KOPT-K1 (cell line): ENCODE measurements at regions not wholly inside any gene's neighbourhood (a gene's known extent, or its start where the extent isn't known, plus 50 kb on each side); places are given as distances from the start of the nearest gene placed in this dataset.
"Not testable (repeated sequence)": the region's sequence is repeated elsewhere in the genome, so short reads cannot be mapped to it uniquely, and the experiment has no call there.

Source experiments
- H3K27ac ChIP-seq: fragments of 200-600 bp; sonication (generic); 2 replicates; pipeline ENCODE4 v1.5.1; 2016; ENCODE audit warnings: antibody characterized with exemption, mild to moderate bottlenecking, low read depth, low read length; ENCODE audit not compliant: poor library complexity, severe bottlenecking
- H3K36me3 ChIP-seq: fragments of 200-600 bp; sonication (generic); 2 replicates; pipeline ENCODE4 v1.5.1; 2017; ENCODE audit warnings: antibody characterized with exemption, mild to moderate bottlenecking, low read length, moderate library complexity; ENCODE audit not compliant: insufficient read depth
- H3K9me3 ChIP-seq: fragments of 200-600 bp; sonication (generic); 2 replicates; pipeline ENCODE4 v1.5.1; 2017; ENCODE audit warnings: antibody characterized with exemption, low read length, mild to moderate bottlenecking; ENCODE audit not compliant: insufficient read depth, poor library complexity, severe bottlenecking

- Histone ChIP-seq H3K9me3 (no peaks in the 10 kb centered on the region), H3K27ac (no peak overlapping the region), H3K36me3 (no peaks in the 10 kb centered on the region)
Measured at GRCh38 chr12:89879766-89880165, 171.1 kb upstream of the ATP2B1 start.

- Histone ChIP-seq H3K27ac (no peak overlapping the region), H3K36me3 (no peaks in the 10 kb centered on the region), H3K9me3 (no peaks in the 10 kb centered on the region)
Measured at GRCh38 chr12:89878950-89879349, 170.3 kb upstream of the ATP2B1 start.

- Histone ChIP-seq H3K36me3 (no peaks in the 10 kb centered on the region), H3K9me3 (no peaks in the 10 kb centered on the region), H3K27ac (no peak overlapping the region)
Measured at GRCh38 chr12:89878327-89878726, 169.7 kb upstream of the ATP2B1 start.

- H3K9me3 ChIP-seq: no peaks in the 10 kb centered on the region
- no peak overlapping the region for H3K27ac ChIP-seq
- H3K36me3 ChIP-seq: no peaks in the 10 kb centered on the region
Measured at GRCh38 chr12:89877671-89878070, 169.0 kb upstream of the ATP2B1 start.

GRCh38 chr12:89877136-89877535 lies 168.5 kb upstream of the ATP2B1 start:
- no peak overlapping the region for H3K27ac ChIP-seq
- no peaks in the 10 kb centered on the region for H3K36me3 ChIP-seq
- H3K9me3 ChIP-seq: no peaks in the 10 kb centered on the region

GRCh38 chr12:89875809-89876208 lies 167.2 kb upstream of the ATP2B1 start:
- no peaks in the 10 kb centered on the region for H3K36me3 ChIP-seq
- peaks cover 7% of the 10 kb centered on the region for H3K9me3 ChIP-seq
- H3K27ac ChIP-seq: no peak overlapping the region

- no peaks in the 10 kb centered on the region for H3K36me3 ChIP-seq
- H3K9me3 ChIP-seq: peaks cover 12% of the 10 kb centered on the region
- no peak overlapping the region for H3K27ac ChIP-seq
Measured at GRCh38 chr12:89875225-89875624, 166.6 kb upstream of the ATP2B1 start.

- H3K9me3 ChIP-seq: peaks cover 19% of the 10 kb centered on the region
- H3K27ac ChIP-seq: no peak overlapping the region
- no peaks in the 10 kb centered on the region for H3K36me3 ChIP-seq
Measured at GRCh38 chr12:89874146-89874545, 165.5 kb upstream of the ATP2B1 start.

GRCh38 chr12:89873745-89874144 lies 165.1 kb upstream of the ATP2B1 start:
- no peaks in the 10 kb centered on the region for H3K36me3 ChIP-seq
- peaks cover 19% of the 10 kb centered on the region for H3K9me3 ChIP-seq
- no peak overlapping the region for H3K27ac ChIP-seq

- no peak overlapping the region for H3K27ac ChIP-seq
- H3K9me3 ChIP-seq: peaks cover 19% of the 10 kb centered on the region
- no peaks in the 10 kb centered on the region for H3K36me3 ChIP-seq
Measured at GRCh38 chr12:89872922-89873630, 164.4 kb upstream of the ATP2B1 start.

- Histone ChIP-seq H3K9me3 (peaks cover 19% of the 10 kb centered on the region), H3K27ac (no peak overlapping the region), H3K36me3 (no peaks in the 10 kb centered on the region)
Measured at GRCh38 chr12:89870413-89871184, 162.0 kb upstream of the ATP2B1 start.

GRCh38 chr12:89867611-89868010 lies 159.0 kb upstream of the ATP2B1 start:
- not testable (repeated sequence) for H3K36me3 ChIP-seq, H3K27ac ChIP-seq
- H3K9me3 ChIP-seq: peaks cover 25% of the 10 kb centered on the region

GRCh38 chr12:89864411-89864810 lies 155.8 kb upstream of the ATP2B1 start:
- no peak overlapping the region for H3K27ac ChIP-seq
- no peaks in the 10 kb centered on the region for H3K36me3 ChIP-seq
- peaks cover 6% of the 10 kb centered on the region for H3K9me3 ChIP-seq

GRCh38 chr12:89863968-89864367 lies 155.3 kb upstream of the ATP2B1 start:
- Histone ChIP-seq H3K36me3 (no peaks in the 10 kb centered on the region), H3K9me3 (peaks cover 6% of the 10 kb centered on the region), H3K27ac (no peak overlapping the region)

- H3K27ac ChIP-seq: no peak overlapping the region
- H3K9me3 ChIP-seq: peaks cover 6% of the 10 kb centered on the region
- H3K36me3 ChIP-seq: no peaks in the 10 kb centered on the region
Measured at GRCh38 chr12:89863493-89863938, 154.9 kb upstream of the ATP2B1 start.
